LNCaP clone FGC (cell line): ENCODE measurements at regions not wholly inside any gene's neighbourhood (a gene's known extent, or its start where the extent isn't known, plus 50 kb on each side); places are given as distances from the start of the nearest gene placed in this dataset.

Source experiments
- DNase-seq: peaks from one replicate; pipeline ENCODE4 v3.0.0-alpha.2; 2011; ENCODE audit warnings: low read depth
- H3K4me3 ChIP-seq: 2 replicates; pipeline ENCODE4 v1.5.1; 2011; ENCODE audit warnings: mild to moderate bottlenecking, low read depth, low read length, control low read depth
- CTCF ChIP-seq: IDR thresholded peaks from 2 replicates; pipeline ENCODE4 v1.5.1; 2012; ENCODE audit warnings: mild to moderate bottlenecking; ENCODE audit not compliant: control insufficient read depth, insufficient read depth; ENCODE audit errors: extremely low read depth

GRCh38 chr15:85889956-85890619 is 95.4 kb upstream of the KLHL25 start:
- DNase-seq, result no peak
- TF ChIP-seq CTCF, result no peak
- H3K4me3 ChIP-seq, result no peak overlapping the region

GRCh38 chr15:85890620-85890980 is 95.9 kb upstream of the KLHL25 start:
- no peak for TF ChIP-seq CTCF
- no peak overlapping the region for H3K4me3 ChIP-seq
- no peak for DNase-seq

GRCh38 chr15:85891470-85891869 is 96.7 kb upstream of the KLHL25 start:
- DNase-seq, result no peak
- no peak for TF ChIP-seq CTCF
- no peak overlapping the region for H3K4me3 ChIP-seq

- H3K4me3 ChIP-seq, result no peak overlapping the region
- TF ChIP-seq CTCF, result no peak
- no peak for DNase-seq
Measured at GRCh38 chr15:85892232-85892631, 97.5 kb upstream of the KLHL25 start.

- DNase-seq, result no peak
- no peak for TF ChIP-seq CTCF
- no peak overlapping the region for H3K4me3 ChIP-seq
Measured at GRCh38 chr15:85897207-85897894, 102.6 kb upstream of the KLHL25 start.

GRCh38 chr15:85897895-85898717 is 103.4 kb upstream of the KLHL25 start:
- DNase-seq, result no peak
- H3K4me3 ChIP-seq, result no peak overlapping the region
- TF ChIP-seq CTCF, result no peak
